IMR-90 (cell line): ENCODE measurements at regions not wholly inside any gene's neighbourhood (a gene's known extent, or its start where the extent isn't known, plus 50 kb on each side); places are given as distances from the start of the nearest gene placed in this dataset.

Experiments
- ATAC-seq: fragments of 200-7000 bp; cut with Tn5 transposase; 2 replicates; pipeline ENCODE4 v1.9.1; 2020; ENCODE audit warnings: low read depth, mild to moderate bottlenecking, moderate library complexity
- BruUV-seq: library from RNA; stranded (reverse); fragments of 400-500 nt; replicated peaks from 2 replicates; lab custom pipeline; 2021; lab: Mats Ljungman, UMichigan
- CTCF ChIA-PET: fragments of 300-600 bp; formaldehyde crosslinking; extraction: SDS; loops from one replicate; lab custom pipeline; 2021; ENCODE audit warnings: antibody characterized with exemption; lab: Yijun Ruan, JAX
- POLR2A ChIA-PET: fragments of 300-600 bp; sonication (Branson Sonifier 250); formaldehyde crosslinking; loops from one replicate; lab custom pipeline; 2022; ENCODE audit warnings: antibody characterized with exemption; ENCODE audit not compliant: unreplicated experiment; lab: Charles Lee
- DNase-seq: peaks from one replicate; pipeline ENCODE4 v3.0.0; 2013
- H2AFZ ChIP-seq: replicated peaks from 2 replicates; pipeline ENCODE3; 2013; ENCODE audit warnings: low read length, mild to moderate bottlenecking; ENCODE audit not compliant: poor library complexity
- H2AK5ac ChIP-seq: 2 replicates; pipeline ENCODE4 v1.6.1; 2013; ENCODE audit warnings: low read depth, low read length, inconsistent platforms
- H2AK9ac ChIP-seq: replicated peaks from 2 replicates; pipeline ENCODE3; 2013; ENCODE audit warnings: mild to moderate bottlenecking, low read depth, low read length, moderate library complexity; ENCODE audit not compliant: poor library complexity
- H2BK120ac ChIP-seq: 2 replicates; pipeline ENCODE4 v1.6.1; 2013; ENCODE audit warnings: low read depth, low read length, inconsistent platforms
- H2BK15ac ChIP-seq: 3 replicates; pipeline ENCODE4 v1.6.1; 2013; ENCODE audit warnings: low read depth, low read length, inconsistent platforms
- H2BK20ac ChIP-seq: 2 replicates; pipeline ENCODE4 v1.6.1; 2013; ENCODE audit warnings: low read depth, mild to moderate bottlenecking, inconsistent platforms, low read length, moderate library complexity
- H2BK5ac ChIP-seq: 2 replicates; pipeline ENCODE4 v1.6.1; 2013; ENCODE audit warnings: mild to moderate bottlenecking, low read depth, low read length, inconsistent platforms; ENCODE audit not compliant: poor library complexity, severe bottlenecking
- H3K14ac ChIP-seq: replicated peaks from 2 replicates; pipeline ENCODE4 v1.6.1; 2013; ENCODE audit warnings: low read depth, low read length, inconsistent platforms
- H3K18ac ChIP-seq: 2 replicates; pipeline ENCODE4 v1.6.1; 2013; ENCODE audit warnings: low read depth, low read length, control low read depth
- H3K23ac ChIP-seq: 2 replicates; pipeline ENCODE4 v1.6.1; 2013; ENCODE audit warnings: low read depth, low read length, inconsistent platforms
- H3K27ac ChIP-seq: 2 replicates; pipeline ENCODE4 v1.5.1; 2013; ENCODE audit warnings: mild to moderate bottlenecking, control low read depth, low read length; ENCODE audit not compliant: insufficient read depth
- H3K27me3 ChIP-seq: 2 replicates; pipeline ENCODE4 v1.6.1; 2013; ENCODE audit warnings: low read length; ENCODE audit not compliant: control insufficient read depth, insufficient read depth
- H3K36me3 ChIP-seq: 2 replicates; pipeline ENCODE4 v1.6.1; 2013; ENCODE audit warnings: low read length, mixed read lengths; ENCODE audit not compliant: control insufficient read depth, insufficient read depth
- H3K4ac ChIP-seq: 2 replicates; pipeline ENCODE4 v1.6.1; 2013; ENCODE audit warnings: low read depth, low read length, inconsistent platforms
- H3K4me1 ChIP-seq: 2 replicates; pipeline ENCODE4 v1.6.1; 2013; ENCODE audit warnings: low read length, mixed read lengths; ENCODE audit not compliant: control insufficient read depth, insufficient read depth
- H3K4me2 ChIP-seq: 2 replicates; pipeline ENCODE4 v1.6.1; 2013; ENCODE audit warnings: low read depth, mild to moderate bottlenecking, control low read depth, low read length, moderate library complexity
- H3K4me3 ChIP-seq: 2 replicates; pipeline ENCODE4 v1.5.1; 2013; ENCODE audit warnings: low read depth, mild to moderate bottlenecking, control low read depth, low read length, moderate library complexity; ENCODE audit not compliant: insufficient read depth
- H3K56ac ChIP-seq: 2 replicates; pipeline ENCODE4 v1.6.1; 2013; ENCODE audit warnings: low read length, inconsistent platforms; ENCODE audit not compliant: insufficient read depth; ENCODE audit errors: extremely low read depth
- H3K79me1 ChIP-seq, 2 experiments: 2 replicates each; pipeline ENCODE4 v1.6.1; 2013; ENCODE audit warnings: low read length in 2 of 2, inconsistent platforms in 1 of 2, low read depth in 1 of 2
- H3K9ac ChIP-seq: 2 replicates; pipeline ENCODE4 v1.6.1; 2013; ENCODE audit warnings: low read depth, low read length, control low read depth
- H3K9me1 ChIP-seq: 2 replicates; pipeline ENCODE4 v1.6.1; 2013; ENCODE audit warnings: low read length, inconsistent platforms; ENCODE audit not compliant: insufficient read depth
- H3K9me3 ChIP-seq: 2 replicates; pipeline ENCODE4 v1.6.1; 2013; ENCODE audit warnings: low read length; ENCODE audit not compliant: control insufficient read depth, insufficient read depth
- H4K20me1 ChIP-seq: 2 replicates; pipeline ENCODE4 v1.6.1; 2013; ENCODE audit warnings: low read length, inconsistent platforms; ENCODE audit not compliant: insufficient read depth
- H4K5ac ChIP-seq: 2 replicates; pipeline ENCODE4 v1.6.1; 2013; ENCODE audit warnings: mild to moderate bottlenecking, low read depth, low read length, control low read depth
- H4K8ac ChIP-seq, 2 experiments: 2 replicates each; pipeline ENCODE4 v1.6.1; 2013; ENCODE audit warnings: low read depth in 2 of 2, low read length in 2 of 2, control low read depth in 1 of 2, inconsistent platforms in 1 of 2
- H4K91ac ChIP-seq: 2 replicates; pipeline ENCODE4 v1.6.1; 2013; ENCODE audit warnings: low read depth, low read length, inconsistent platforms; ENCODE audit not compliant: insufficient read depth
- BHLHE40 ChIP-seq: fragments of 150-350 bp; IDR thresholded peaks from 2 replicates; pipeline ENCODE4 v1.6.1; 2016; ENCODE audit warnings: mild to moderate bottlenecking, low read depth, low read length
- CEBPB ChIP-seq: IDR thresholded peaks from 2 replicates; pipeline ENCODE4 v1.6.1; 2012; ENCODE audit warnings: low read depth, low read length, improper control_type of control experiment
- ELK1 ChIP-seq: fragments of 150-350 bp; IDR thresholded peaks from 2 replicates; pipeline ENCODE4 v1.6.1; 2016; ENCODE audit warnings: low read depth, mild to moderate bottlenecking, low read length, moderate library complexity, borderline replicate concordance
- FOS ChIP-seq: fragments of 150-350 bp; IDR thresholded peaks from 2 replicates; pipeline ENCODE4 v1.6.1; 2016; ENCODE audit warnings: low read depth, low read length
- MAFK ChIP-seq: IDR thresholded peaks from 2 replicates; pipeline ENCODE4 v1.6.1; 2012; ENCODE audit warnings: low read depth, low read length, improper control_type of control experiment
- MAZ ChIP-seq: IDR thresholded peaks from 2 replicates; pipeline ENCODE4 v1.6.1; 2012; ENCODE audit warnings: low read depth, mild to moderate bottlenecking, low read length, improper control_type of control experiment, moderate library complexity, borderline replicate concordance
- NFE2L2 ChIP-seq: fragments of 150-350 bp; IDR thresholded peaks from 2 replicates; pipeline ENCODE4 v1.6.1; 2016; ENCODE audit warnings: low read depth, mild to moderate bottlenecking, low read length
- POLR2A ChIP-seq: IDR thresholded peaks from 2 replicates; pipeline ENCODE4 v1.6.1; 2012; ENCODE audit warnings: mild to moderate bottlenecking, low read depth, low read length
- RAD21 ChIP-seq: IDR thresholded peaks from 2 replicates; pipeline ENCODE4 v1.6.1; 2012; ENCODE audit warnings: low read length, improper control_type of control experiment
- RFX5 ChIP-seq: IDR thresholded peaks from 2 replicates; pipeline ENCODE4 v1.8.0; 2012; ENCODE audit warnings: low read depth, mild to moderate bottlenecking, low read length, moderate library complexity
- SMC3 ChIP-seq: fragments of 150-350 bp; IDR thresholded peaks from 2 replicates; pipeline ENCODE4 v1.6.1; 2016; ENCODE audit warnings: low read depth, mild to moderate bottlenecking, antibody characterized with exemption, low read length, moderate library complexity
- WGBS, 2 experiments: methylation state at CpG; one replicate each; pipeline versions ENCODE4 v1.1.5 to v1.1.7; 2013; ENCODE audit warnings: missing lambda C conversion rate in 2 of 2; ENCODE audit not compliant: insufficient read length in 1 of 2; ENCODE audit errors: extremely low coverage in 2 of 2; 5-methylcytosine and 5-hydroxymethylcytosine counted together
- dilution Hi-C: fragments of 300-500 bp; cut with HindIII; formaldehyde crosslinking; loops from one replicate; pipeline ENCODE4 v1.14.3; 2018; ENCODE audit warnings: low sequenced_read_pairs; ENCODE audit not compliant: unreplicated experiment
- in situ Hi-C: fragments of 300-500 bp; cut with MboI; formaldehyde crosslinking; loops from 3 replicates; pipeline ENCODE4 v1.14.3; 2019; ENCODE audit warnings: low sequenced_read_pairs, inconsistent platforms, mixed read lengths
- intact Hi-C: fragments of 100-400 bp; cut with micrococcal nuclease; formaldehyde crosslinking; loops from 2 replicates; pipeline ENCODE4 v1.10.0; 2022
- TF ChIP-seq, protein P1 (sequence below): conservative IDR thresholded peaks from 2 replicates; pipeline ENCODE4 v1.5.1; 2012; ENCODE audit warnings: mild to moderate bottlenecking, low read depth, low read length, improper control_type of control experiment

GRCh38 chr5:98982880-98983279, 54.1 kb upstream of the CHD1 start:
- Histone ChIP-seq H3K18ac (no peak overlapping the region), H3K27me3 (no peaks in the 10 kb centered on the region; the same call in 1 of the 2 replicates), H3K23ac (no peak overlapping the region), H3K14ac (no peak overlapping the region), H3K4me1 (no peaks in the 10 kb centered on the region), H4K8ac (no peak overlapping the region), H3K79me1 (no peaks in the 10 kb centered on the region), H2BK15ac (no peak overlapping the region), H3K9ac (no peak overlapping the region), H4K91ac (no peak overlapping the region), H4K5ac (no peak overlapping the region), H2BK120ac (no peak overlapping the region), H3K9me1 (no peaks in the 10 kb centered on the region), H3K27ac (no peak overlapping the region), H3K4me2 (no peak overlapping the region), H2BK20ac (no peak overlapping the region), H3K36me3 (no peaks in the 10 kb centered on the region), H2AK9ac (no peak overlapping the region), H2AK5ac (no peak overlapping the region), H3K56ac (no peak overlapping the region), H3K4ac (no peak overlapping the region), H2BK5ac (no peak overlapping the region), H3K4me3 (no peak overlapping the region), H3K9me3 (no peaks in the 10 kb centered on the region), H4K20me1 (no peaks in the 10 kb centered on the region), H2AFZ (no peak overlapping the region)
- in situ Hi-C loops (no loop called here), intact Hi-C loops (no loop called here), dilution Hi-C loops (no loop called here)
- ATAC-seq, result no peak
- TF ChIP-seq BHLHE40 (no peak), MAFK (no peak), MAZ (no peak), RAD21 (no peak), NFE2L2 (no peak), SMC3 (no peak), FOS (no peak), POLR2A (no peak), RFX5 (no peak), CEBPB (no peak), ELK1 (no peak)
- TF ChIP-seq, protein P1, sequence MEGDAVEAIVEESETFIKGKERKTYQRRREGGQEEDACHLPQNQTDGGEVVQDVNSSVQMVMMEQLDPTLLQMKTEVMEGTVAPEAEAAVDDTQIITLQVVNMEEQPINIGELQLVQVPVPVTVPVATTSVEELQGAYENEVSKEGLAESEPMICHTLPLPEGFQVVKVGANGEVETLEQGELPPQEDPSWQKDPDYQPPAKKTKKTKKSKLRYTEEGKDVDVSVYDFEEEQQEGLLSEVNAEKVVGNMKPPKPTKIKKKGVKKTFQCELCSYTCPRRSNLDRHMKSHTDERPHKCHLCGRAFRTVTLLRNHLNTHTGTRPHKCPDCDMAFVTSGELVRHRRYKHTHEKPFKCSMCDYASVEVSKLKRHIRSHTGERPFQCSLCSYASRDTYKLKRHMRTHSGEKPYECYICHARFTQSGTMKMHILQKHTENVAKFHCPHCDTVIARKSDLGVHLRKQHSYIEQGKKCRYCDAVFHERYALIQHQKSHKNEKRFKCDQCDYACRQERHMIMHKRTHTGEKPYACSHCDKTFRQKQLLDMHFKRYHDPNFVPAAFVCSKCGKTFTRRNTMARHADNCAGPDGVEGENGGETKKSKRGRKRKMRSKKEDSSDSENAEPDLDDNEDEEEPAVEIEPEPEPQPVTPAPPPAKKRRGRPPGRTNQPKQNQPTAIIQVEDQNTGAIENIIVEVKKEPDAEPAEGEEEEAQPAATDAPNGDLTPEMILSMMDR, result no peak
- DNase-seq, result no peak
- ChIA-PET CTCF (no interaction called here), POLR2A (no interaction called here)
- WGBS, 2 experiments, result no CpG with 5 or more reads among the region's 3 CpGs
- BruUV-seq, result no TSS peak
